GM19328 (cell line): ENCODE measurements at regions not wholly inside any gene's neighbourhood (a gene's known extent, or its start where the extent isn't known, plus 50 kb on each side); places are given as distances from the start of the nearest gene placed in this dataset.

Experiments used
- ATAC-seq: cut with Tn5 transposase; IDR thresholded peaks from one replicate; pipeline ENCODE4 v1.9.1; 2021; ENCODE audit warnings: mild to moderate bottlenecking, moderate library complexity; ENCODE audit not compliant: unreplicated experiment

DNA sequence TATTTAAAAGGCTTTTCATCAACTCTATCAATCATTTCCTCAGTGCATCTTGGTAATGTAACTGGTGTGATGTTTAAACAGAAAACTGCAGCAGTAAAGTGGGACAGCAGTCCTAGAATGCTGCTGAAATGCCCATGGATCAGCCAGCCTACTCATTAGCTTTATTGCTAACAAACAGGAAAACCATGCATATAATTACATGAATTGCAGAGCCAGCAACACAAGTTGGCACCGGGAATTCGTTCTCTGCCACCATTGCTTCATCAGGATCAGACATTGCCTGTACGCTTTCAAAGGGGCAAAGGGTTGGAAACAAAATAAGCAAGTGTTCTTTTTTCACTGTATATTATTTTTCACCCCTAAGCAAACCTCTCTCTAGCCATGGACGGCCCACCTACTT lies 276.2 kb upstream of the LRRC7 start:
- no peak for ATAC-seq

DNA sequence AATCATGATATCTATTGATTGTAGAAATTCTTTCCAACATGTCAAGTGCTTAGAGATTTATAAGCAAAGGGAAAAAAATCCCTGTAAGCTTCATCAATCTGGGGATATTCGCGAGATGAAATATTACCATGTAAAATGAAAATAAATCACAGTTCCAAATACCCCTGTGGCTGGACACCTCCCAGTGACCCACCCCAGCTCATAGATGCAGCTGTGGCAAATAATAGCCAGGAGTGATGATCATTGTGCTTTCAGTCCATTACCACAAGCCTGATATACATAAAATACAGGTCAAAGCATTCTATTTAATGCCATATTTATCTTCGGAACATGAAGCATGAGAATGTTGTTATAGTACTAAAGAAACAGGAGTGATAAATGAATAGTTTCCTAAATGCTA lies 274.9 kb upstream of the LRRC7 start:
- ATAC-seq, result no peak

DNA sequence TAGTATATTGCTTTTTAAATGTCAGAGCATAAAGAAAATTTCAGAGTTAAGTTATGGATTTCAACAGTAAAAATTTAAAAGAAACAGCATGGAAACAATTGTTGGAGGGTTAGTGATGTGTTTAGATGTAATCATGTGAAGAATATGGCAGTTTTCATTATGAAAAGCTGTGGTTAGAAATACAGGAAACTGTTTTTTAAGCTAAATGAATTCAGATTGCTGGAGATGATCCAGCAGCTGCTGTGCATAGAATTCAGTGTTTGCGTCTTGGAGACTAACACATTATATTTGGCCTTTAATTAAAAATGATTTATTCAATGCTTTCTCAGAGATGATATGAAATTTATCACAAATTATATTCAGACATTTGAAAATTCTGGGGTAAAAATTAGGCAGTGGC lies 273.6 kb upstream of the LRRC7 start:
- no peak for ATAC-seq

DNA sequence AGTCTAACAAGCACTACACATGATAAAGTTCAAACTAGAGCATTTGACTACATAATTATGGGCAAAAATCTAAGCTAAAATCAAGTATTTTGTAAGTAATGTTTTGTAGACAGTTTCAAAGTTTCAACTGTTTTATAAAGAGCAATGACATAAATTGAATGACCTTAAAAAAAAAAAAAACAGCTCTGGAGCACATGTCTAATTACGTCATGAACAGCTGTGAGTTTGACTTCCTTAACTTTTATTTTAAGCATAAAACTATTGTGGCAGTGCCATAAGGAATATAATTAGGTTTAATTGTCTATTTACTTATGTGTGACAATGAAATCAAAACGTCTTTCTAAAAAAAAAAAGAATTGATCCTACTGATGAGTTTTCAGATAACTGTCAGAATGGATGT lies 272.5 kb upstream of the LRRC7 start:
- ATAC-seq, result no peak

DNA sequence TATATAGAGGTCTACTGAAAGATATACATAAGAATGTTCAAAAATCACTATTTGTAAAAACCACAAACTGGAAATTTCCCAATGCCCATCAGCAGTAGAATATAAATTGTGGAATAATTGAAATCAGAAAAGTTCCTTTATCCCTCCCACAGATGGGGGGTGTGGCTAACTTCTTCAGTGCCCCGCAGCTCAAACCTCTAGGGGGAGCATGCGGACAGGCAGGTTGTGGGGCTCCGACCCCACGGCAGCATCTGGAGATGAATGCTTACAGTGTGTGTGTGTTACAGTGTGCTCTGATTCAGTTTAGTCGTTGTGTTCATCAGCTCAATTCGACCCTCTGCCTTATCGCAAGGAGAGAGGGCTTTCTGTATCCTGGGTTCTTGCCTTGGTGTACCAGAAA lies 262.1 kb upstream of the LRRC7 start:
- no peak for ATAC-seq

DNA sequence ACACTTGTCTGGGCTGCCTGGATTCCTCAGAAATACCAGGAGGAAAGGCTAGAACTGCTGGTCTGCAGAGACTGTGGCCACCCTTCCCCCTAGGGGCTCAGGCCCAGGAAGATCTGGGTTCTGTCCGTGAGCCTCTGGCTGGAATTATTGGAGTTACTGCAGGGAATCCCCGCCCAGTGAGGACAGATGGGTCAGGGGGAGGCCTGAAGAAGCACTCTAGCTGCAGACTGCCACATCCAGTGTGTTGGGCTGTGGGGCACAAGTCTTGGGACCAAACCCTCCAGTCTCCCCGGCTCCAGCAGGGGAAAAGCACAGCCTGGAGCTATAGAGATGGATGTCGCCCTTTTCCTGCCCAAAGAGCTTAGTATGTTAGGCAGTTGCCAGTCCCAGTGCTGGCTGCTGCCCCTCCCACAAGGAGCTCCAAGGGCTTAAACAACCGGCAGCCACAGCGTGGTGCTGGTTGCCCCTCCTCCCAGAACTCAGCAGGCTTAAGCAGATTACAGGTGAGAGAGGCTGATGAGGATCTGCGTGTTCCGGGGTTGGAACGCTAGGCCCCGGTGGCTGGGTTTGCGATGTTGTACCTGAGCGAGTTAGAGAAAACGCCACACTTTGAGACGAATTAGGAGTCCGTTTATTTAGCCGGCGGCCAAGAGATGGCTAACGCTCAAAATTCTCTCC lies 255.5 kb upstream of the LRRC7 start:
- no peak for ATAC-seq

DNA sequence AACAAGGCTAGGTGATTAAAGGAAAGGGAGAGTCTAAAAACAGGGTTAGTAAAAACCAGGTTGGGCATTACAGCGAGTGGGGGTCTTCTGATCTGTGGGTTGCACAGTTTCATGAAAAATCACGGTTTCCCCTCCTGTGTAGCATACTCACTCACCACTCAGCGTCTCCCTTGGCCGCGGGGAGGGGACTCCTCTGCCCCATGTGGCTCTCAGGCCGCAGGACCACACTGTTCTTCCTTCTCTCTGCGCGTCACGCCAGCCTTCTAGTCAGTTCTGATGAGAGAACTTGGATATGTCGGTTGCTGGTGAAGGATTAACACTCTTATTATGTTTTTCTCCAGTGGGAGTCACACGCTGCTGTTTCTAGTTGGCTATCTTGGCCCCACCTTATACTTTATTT lies 254.6 kb upstream of the LRRC7 start:
- no peak for ATAC-seq

DNA sequence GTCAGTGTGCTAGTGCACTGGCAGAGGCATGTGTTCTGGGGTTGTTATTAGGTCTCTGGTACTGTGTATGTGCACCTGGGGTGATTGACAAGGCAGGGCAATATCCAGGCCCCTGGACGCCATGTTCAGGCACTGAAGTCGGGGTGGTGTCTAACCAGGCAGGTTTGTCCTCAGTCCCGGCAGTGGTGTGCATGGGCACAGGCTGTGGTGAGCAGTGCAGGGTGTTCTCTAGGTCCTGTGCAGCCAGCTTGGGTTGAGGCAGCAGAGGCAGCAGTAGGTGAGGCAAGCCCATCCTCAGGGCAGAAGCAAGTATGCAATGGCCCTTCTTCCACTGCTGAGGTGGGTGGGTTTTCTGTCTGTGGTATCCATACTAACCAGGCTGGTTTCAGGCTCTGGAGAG lies 252.3 kb upstream of the LRRC7 start:
- ATAC-seq, result no peak

DNA sequence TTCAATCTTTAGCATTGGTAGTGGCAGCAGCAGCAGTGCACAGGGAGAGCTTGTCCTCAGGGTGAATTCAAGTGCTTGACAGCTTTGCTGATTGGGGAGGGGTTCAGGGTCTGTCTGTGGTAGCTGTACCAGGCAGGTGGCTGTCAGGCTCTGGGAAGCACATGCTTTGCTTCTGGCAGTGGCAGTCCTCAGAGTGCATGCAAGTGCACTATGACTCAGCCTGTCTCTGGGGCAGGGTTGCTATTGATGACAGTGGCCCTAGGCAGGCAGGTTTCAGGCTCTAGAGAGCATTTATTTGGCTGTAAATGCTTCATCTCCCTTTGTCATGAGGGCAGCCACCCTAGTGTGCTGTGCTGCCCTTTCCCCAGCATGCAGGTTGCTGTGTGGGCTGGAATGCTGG lies 251.9 kb upstream of the LRRC7 start:
- ATAC-seq, result no peak

DNA sequence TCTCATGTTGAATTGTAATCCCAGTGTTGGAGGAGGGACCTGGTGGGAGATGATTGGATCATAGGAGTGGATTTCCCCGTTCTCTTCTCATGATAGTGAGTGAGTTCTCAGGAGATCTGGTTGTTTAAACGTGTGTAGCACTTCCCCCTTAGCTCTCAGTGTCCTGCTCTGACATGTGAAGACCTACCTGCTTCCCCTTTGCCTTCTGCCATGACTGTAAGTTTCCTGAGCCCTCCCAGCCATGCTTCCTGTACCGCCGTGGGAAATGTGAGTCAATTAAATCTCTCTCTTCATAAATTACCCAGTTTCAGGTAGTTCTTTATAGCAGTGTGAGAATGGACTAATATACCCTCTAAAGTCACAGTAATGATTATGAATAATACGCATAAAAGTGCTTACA lies 248.4 kb upstream of the LRRC7 start:
- no peak for ATAC-seq

DNA sequence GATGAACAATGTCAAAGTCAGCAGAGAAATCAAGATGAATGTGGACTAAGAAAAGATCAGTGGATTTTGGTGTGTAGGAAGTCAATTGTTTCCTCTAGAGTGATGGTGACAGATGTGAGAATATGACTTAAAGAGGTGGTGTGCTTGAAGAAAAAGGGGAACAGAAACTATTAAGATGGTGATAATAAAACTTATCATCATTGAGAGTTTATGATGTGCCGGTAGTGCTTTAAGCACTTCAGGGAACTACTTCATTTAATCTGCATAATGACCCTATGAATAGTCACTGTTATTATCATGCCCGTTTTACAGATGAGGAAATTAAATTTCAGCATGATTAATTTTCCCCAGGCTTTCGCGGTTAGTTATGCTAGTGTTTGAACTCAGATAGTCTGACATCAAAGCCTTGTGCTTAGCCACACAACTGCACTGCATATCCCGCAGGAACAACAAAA lies 246.9 kb upstream of the LRRC7 start:
- no peak for ATAC-seq

DNA sequence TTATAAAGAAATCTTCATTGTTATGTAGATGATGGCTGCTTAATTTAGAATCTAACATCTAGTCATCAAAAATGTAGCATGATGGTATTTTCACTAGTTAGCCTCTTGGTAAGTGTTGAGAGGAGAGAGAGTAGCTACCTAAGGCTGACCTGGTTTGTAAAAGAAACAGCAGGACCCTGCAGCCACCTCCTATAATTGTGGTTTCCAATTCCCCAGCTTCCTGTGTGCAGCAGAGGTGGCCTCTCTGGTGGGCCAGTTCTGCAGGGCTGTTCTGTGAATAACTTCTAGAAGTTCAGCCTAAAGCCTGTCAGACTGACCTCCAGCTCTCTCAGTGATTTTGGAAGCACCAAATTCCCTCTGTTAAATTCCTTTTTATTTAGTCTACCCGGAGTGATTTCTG lies 246.4 kb upstream of the LRRC7 start:
- no peak for ATAC-seq

DNA sequence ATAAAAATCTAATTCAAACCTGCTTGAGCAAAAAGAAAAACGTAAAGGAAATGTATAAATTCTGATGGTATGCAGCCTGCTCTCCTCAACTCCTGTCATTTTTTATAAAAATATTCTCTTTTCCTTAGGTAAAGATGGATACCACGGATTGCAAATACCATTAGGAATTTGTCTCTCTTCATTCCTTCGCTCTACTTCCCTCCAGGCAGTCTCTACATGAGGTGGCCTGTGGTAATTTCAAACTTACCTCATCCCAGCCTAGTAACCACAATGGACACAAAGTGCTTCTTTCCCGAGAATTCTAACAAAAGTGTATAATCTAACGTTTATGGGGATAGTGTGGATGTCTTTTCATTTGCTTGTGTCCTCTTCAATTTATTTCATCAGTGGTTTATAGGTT lies 239.5 kb upstream of the LRRC7 start:
- ATAC-seq, result no peak

DNA sequence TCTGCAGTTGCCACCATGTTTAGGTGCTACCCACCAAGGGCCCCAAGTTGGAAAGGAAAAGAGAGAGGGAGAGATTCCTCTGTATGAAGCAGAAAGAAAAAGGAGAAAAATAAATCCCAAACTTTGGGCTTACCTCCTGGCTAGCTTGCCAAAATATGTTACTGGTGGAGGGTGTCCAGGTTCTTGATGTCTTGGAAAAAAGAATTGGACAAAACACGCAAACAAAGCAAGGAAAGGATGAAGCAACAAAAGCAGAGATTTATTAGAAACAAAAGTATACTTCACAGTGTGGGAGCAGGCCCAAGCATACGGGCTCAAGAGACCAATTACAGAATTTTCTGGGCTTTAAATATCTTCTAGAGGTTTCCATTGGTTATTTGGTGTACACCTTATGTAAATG lies 204.5 kb upstream of the LRRC7 start:
- no peak for ATAC-seq

DNA sequence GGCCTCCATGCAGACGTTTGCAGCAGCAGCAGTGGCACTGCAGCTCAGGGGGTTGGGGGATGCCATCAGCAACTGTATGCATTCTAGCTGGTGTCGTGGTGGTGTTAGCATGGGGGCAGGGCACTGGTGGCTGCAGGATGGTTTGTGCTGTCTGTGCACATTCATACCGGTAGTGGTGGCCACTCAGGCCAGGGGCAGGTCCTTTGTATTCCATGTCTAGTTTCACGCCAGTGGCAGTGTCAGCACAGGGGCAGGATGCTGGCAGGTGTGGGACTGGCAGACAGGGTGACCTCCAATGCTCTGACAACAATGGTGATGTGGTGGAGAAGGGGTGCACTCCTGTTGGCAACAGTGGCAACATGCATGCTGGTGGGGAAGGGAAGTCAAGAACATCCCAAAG lies 194.2 kb upstream of the LRRC7 start:
- ATAC-seq, result no peak

DNA sequence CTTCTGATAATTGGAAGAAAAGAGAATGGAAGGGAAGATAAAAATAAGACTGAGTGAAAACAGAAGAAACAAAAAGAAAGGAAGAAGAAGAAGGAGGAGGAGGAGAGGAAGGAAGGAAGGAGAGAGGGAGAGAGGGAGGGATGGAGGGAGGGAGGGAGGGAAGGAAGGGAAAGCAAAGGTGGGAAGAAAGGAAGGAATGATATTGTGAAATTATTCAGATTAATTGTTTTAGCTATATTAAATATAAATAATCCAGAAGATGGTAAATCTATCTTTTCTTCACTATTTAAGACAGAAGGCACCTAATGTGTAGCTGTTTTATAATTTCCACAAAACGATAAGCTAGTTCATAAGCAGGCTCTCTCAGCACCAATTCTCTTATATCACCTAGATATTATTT lies 191.3 kb upstream of the LRRC7 start:
- no peak for ATAC-seq

DNA sequence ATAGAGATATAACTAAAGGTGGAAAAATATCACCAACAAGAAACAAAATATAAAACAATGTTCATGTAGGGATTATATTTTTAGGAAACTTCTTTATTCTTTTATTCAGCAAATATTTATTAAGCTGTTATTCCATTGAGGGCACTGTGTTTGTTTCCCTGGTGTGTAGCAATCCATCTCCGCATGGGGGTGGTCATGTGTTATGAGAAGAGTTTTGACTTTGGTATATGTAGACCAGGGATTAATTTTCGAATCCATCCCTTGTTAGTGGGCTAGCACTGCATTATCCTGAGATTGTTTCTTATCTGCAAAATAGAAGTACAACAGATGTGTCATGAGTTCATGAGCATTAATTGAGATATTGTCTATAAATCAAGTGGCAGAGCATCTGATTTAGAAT lies 190.2 kb upstream of the LRRC7 start:
- no peak for ATAC-seq

DNA sequence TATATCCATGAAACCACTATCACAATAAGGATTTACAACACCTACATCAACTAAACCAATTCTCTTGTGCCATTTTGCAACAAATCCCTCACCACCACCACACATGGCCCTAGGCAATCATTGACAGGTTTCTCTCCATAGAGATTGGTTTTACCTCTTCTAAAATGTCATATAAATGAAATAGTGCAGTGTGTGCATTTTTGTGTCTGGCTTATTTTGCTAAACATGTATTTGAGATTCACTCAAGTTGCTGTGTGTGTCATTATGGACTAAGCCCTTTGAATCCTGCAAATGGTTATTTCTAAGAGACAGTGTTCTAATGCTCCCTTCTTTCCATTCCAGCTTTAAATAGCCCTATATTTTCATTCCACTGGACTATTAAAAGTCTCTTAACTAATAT lies 179.7 kb upstream of the LRRC7 start:
- no peak for ATAC-seq

DNA sequence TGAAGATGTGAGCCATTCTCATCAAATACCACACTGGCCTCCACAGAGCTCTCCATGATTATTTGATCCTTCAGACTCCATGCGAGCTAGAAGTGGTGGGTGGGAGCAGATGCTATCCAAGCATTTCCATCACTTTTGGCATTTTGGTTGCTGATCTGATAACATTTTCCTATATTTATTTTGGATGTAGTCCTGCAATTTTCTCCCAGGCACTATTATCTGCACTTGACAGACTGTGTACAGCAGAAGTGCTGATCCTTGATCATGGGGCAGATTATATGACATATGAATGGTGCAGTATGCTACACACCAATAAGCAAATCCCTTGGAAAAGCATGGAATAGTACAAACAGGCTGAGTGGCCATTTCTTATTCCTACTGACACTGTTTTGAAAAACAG lies 167.6 kb upstream of the LRRC7 start:
- ATAC-seq, result no peak

DNA sequence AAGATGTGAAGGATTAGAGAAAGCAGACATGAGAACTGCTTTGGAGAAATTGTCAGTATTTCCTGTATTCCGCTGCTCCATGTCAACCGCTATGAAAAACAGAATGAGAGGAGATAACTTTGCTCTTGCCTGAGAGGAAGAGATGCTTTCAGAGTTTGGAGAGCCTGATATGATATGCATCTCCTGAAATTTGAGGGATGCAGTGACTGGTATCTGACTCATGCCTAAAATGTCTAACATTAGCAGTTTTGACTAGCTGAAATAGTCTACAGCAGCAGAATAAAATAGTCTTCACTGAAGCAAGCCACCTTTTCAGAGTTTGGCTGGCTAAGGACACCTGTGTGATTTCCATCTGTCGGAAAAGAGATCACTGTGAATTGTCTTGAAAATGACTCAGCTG lies 165.8 kb upstream of the LRRC7 start:
- ATAC-seq, result no peak

DNA sequence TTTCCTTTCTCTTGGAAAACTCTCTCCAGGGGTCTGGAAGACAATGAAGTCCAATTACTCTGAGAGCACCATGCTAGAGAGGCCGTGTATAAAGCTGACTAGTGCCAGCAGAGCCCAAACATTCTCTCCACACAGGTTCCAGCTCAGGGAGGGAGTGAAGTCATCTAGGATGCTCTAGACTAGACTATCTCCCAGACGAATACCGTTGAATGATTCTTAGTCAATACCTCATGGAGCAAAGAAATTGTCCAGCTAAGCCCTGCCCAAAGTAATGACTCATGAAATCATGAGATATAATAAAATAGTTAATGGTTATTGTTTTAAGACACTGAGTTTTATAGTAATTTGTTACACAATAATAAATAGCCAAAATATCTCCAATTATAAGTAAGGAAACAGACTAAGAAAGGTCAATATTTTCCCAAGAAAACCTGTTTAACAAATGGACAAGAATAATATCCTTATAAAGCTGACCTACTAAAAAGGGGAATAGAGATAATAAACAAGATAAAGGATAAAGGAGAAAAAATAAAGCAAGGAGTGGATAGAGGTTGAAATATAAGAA lies 163.9 kb upstream of the LRRC7 start:
- no peak for ATAC-seq

DNA sequence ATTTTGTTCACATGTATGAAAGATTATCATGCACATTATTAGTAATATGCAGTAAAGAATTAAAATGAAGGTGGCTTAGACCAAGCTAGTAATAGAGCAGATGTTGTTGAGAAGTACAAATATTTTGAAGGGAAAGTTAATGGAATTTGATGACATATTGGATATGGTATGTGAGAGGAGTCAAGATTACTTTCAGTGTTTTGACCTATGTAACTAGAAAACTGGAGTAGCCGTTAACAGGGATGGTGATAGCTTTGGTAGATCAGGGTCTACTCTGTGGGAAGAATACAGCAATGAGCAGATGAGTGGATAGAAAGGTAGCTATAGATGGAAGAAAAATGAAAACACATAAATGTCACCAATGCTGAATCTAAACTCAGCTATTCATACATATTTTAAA lies 163.2 kb upstream of the LRRC7 start:
- no peak for ATAC-seq

DNA sequence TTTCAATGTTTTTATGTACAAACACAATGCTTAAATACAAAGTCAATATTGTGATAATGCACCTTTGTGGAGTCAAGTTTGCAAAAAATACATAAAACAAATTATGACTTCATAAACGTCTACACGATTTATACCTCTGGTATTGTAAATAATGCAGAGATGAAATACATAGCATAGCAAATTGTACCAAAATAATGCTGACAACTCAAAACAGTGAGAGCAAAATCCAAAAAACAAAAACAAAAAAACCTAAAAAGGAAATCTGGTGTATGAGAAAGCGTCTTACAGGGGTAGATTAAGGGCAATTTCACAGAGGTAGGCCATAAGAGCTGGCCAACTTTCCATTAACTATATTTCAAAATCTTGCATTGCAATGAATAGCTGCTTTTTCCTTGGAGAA lies 161.5 kb upstream of the LRRC7 start:
- no peak for ATAC-seq
